ENCODE measurements at regions not wholly inside any gene's neighbourhood (a gene's known extent, or its start where the extent isn't known, plus 50 kb on each side); places are given as distances from the start of the nearest gene placed in this dataset.

GRCh38 chr12:83666690-83667089, 980.0 kb downstream of the TMTC2 start (continued):
- TF ChIP-seq ZNF248 (tag by site-specific recombination; IDR thresholded peaks at IDR 0.05), result no peak
- no peak for TF ChIP-seq TCF7L2 (IDR thresholded peaks at IDR 0.05; ENCODE audit: borderline replicate concordance, low read depth, low read length)
- TF ChIP-seq ZNF701 (tag by site-specific recombination; IDR thresholded peaks at IDR 0.05), result no peak
- TF ChIP-seq ZNF302 (tag by site-specific recombination; IDR thresholded peaks at IDR 0.05; ENCODE audit: low read depth), result no peak
- no peak for TF ChIP-seq TSHZ1 (tag by site-specific recombination; IDR thresholded peaks at IDR 0.05; ENCODE audit: borderline replicate concordance)
- no peak for TF ChIP-seq ZNF391 (tag by site-specific recombination; IDR thresholded peaks at IDR 0.05; ENCODE audit: borderline replicate concordance, low read depth)
- TF ChIP-seq ZNF596 (tag by site-specific recombination; IDR thresholded peaks at IDR 0.05), result no peak
- no peak for TF ChIP-seq ZNF521 (tag by site-specific recombination; IDR thresholded peaks at IDR 0.05)
- TF ChIP-seq ZNF654 (tag by site-specific recombination; IDR thresholded peaks at IDR 0.05; ENCODE audit: low read depth), result no peak
- TF ChIP-seq MZF1 (tag by site-specific recombination; IDR thresholded peaks at IDR 0.05; ENCODE audit: borderline replicate concordance), result no peak

- H3K36me3 ChIP-seq (ENCODE audit: control insufficient read depth in 2 of 2, insufficient read depth in 1 of 2, low read length in 2 of 2), result no peaks in the 10 kb centered on the region
- H3K4me3 ChIP-seq (ENCODE audit: low read depth, low read length), result no peak overlapping the region
- no peaks in the 10 kb centered on the region for H3K4me1 ChIP-seq (ENCODE audit: control insufficient read depth, insufficient read depth, low read length)
- H3K27ac ChIP-seq (ENCODE audit: extremely low read depth, low read depth, low read length), result no peak overlapping the region
- no peaks in the 10 kb centered on the region for H3K9me3 ChIP-seq (ENCODE audit: control insufficient read depth, insufficient read depth, low read depth, low read length)
- POLR2A ChIA-PET, result no interaction called here
- CTCF ChIA-PET, result no interaction called here
- TF ChIP-seq ZNF10 (tag by site-specific recombination; IDR thresholded peaks at IDR 0.05) (no peak), HOXD13 (CRISPR knock-in tag; IDR thresholded peaks at IDR 0.05; ENCODE audit: borderline replicate concordance) (no peak), ZSCAN5A (tag by site-specific recombination; IDR thresholded peaks at IDR 0.05) (no peak), ZNF548 (tag by site-specific recombination; IDR thresholded peaks at IDR 0.05) (no peak), ZNF768 (tag by site-specific recombination; IDR thresholded peaks at IDR 0.05) (no peak), ZNF202 (tag by site-specific recombination; IDR thresholded peaks at IDR 0.05; ENCODE audit: borderline replicate concordance) (no peak), ZNF510 (tag by site-specific recombination; IDR thresholded peaks at IDR 0.05; ENCODE audit: insufficient replicate concordance) (no peak), ZNF529 (tag by site-specific recombination; IDR thresholded peaks at IDR 0.05; ENCODE audit: insufficient replicate concordance) (no peak), ZFP69B (tag by site-specific recombination; IDR thresholded peaks at IDR 0.05) (no peak), ZNF248 (tag by site-specific recombination; IDR thresholded peaks at IDR 0.05) (no peak), ZNF501 (tag by site-specific recombination; IDR thresholded peaks at IDR 0.05) (no peak), ZNF239 (tag by site-specific recombination; IDR thresholded peaks at IDR 0.05) (no peak), CTCF (tag by site-specific recombination; IDR thresholded peaks at IDR 0.05) (no peak)
Observed at GRCh38 chr12:83665634-83666218, 979.0 kb downstream of the TMTC2 start.
